Activated CD8-positive, alpha-beta T cell treated with anti-CD3 and anti-CD28 coated beads for 36 hours (primary cell): ENCODE measurements at regions not wholly inside any gene's neighbourhood (a gene's known extent, or its start where the extent isn't known, plus 50 kb on each side); places are given as distances from the start of the nearest gene placed in this dataset.
A peak's percentile ranks its signal among the peaks of the same experiment; 100 is the strongest.
"Not testable (repeated sequence)": the region's sequence is repeated elsewhere in the genome, so short reads cannot be mapped to it uniquely, and the experiment has no call there.

ENCODE experiments used
- ATAC-seq: fragments of 200-7000 bp; cut with Tn5 transposase; one replicate; pipeline ENCODE4 v1.10.0; 2021; ENCODE audit warnings: mild to moderate bottlenecking, moderate library complexity
- CTCF ChIA-PET: fragments of 350-600 bp; sonication (Branson Sonifier 250); formaldehyde crosslinking; loops from one replicate; lab custom pipeline; 2021; ENCODE audit warnings: antibody characterized with exemption; lab: Charles Lee
- POLR2A ChIA-PET: fragments of 350-600 bp; sonication (Branson Sonifier 250); formaldehyde crosslinking; loops from one replicate; lab custom pipeline; 2021; ENCODE audit warnings: antibody characterized with exemption; lab: Charles Lee
- DNase-seq: peaks from one replicate; pipeline ENCODE4 v3.0.0-alpha.2; 2020
- H3K27ac Mint-ChIP-seq: one replicate; pipeline ENCODE4 v1.8.0; 2021; ENCODE audit warnings: mild to moderate bottlenecking, mixed read lengths
- H3K27me3 Mint-ChIP-seq: one replicate; pipeline ENCODE4 v1.8.0; 2021; ENCODE audit warnings: mixed read lengths
- H3K36me3 Mint-ChIP-seq: one replicate; pipeline ENCODE4 v1.8.0; 2021; ENCODE audit warnings: low read depth, mixed read lengths
- H3K4me1 Mint-ChIP-seq: one replicate; pipeline ENCODE4 v1.8.0; 2021; ENCODE audit warnings: low read depth, mixed read lengths
- H3K4me3 Mint-ChIP-seq: one replicate; pipeline ENCODE4 v1.8.0; 2021; ENCODE audit warnings: mild to moderate bottlenecking, moderate library complexity, mixed read lengths
- H3K9me3 Mint-ChIP-seq: one replicate; pipeline ENCODE4 v1.8.0; 2021; ENCODE audit warnings: mixed read lengths
- intact Hi-C: fragments of 100-400 bp; cut with micrococcal nuclease; formaldehyde crosslinking; loops from one replicate; pipeline ENCODE4 v1.10.0; 2022

DNA sequence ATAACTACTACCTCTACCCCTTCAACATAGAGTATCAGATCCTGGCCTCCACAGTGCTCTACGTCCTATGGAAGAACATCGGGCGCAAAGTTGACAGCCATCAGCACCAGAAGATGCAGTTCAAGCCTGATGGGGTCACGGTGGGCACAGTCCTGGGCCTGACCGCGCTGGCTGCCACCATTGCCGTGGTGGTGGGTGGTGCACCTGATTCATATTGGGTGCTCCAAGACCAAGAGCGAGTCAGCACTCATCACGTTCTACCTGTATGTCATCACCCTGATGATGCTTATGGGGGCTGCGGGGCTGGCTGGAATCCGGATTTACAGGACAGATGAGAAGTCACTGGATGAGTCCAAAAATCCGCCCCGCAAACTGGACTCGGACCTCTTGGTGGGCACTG, 846.4 kb downstream of the RPIA start:
- H3K4me3 Mint-ChIP-seq, H3K9me3 Mint-ChIP-seq, H3K27me3 Mint-ChIP-seq, H3K27ac Mint-ChIP-seq, H3K4me1 Mint-ChIP-seq, CTCF ChIA-PET, POLR2A ChIA-PET, H3K36me3 Mint-ChIP-seq, intact Hi-C loops, DNase-seq, ATAC-seq: not testable (repeated sequence)

DNA sequence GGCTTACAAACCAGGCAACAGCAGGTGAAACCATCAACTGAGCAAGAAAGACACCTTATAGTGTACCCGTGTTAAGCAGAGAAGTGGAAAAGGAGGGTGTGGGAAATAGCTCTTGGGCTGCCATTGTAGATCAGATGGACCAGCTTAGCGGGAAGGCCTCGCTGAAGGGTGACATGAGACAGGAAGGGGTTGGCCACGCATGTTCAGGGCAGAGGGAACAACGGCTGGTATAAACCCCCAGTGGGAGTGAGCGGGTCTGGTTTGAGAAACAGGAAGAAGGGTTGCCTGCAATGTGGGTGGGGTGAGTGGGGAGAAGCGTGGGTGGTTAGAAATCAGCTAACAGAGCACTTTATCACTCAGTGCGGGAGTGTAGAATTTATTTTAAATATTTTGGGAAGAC, 852.6 kb downstream of the RPIA start:
- H3K27me3 Mint-ChIP-seq, DNase-seq, H3K4me3 Mint-ChIP-seq, H3K4me1 Mint-ChIP-seq, CTCF ChIA-PET, H3K36me3 Mint-ChIP-seq, intact Hi-C loops, H3K9me3 Mint-ChIP-seq, H3K27ac Mint-ChIP-seq, ATAC-seq, POLR2A ChIA-PET: not testable (repeated sequence)

DNA sequence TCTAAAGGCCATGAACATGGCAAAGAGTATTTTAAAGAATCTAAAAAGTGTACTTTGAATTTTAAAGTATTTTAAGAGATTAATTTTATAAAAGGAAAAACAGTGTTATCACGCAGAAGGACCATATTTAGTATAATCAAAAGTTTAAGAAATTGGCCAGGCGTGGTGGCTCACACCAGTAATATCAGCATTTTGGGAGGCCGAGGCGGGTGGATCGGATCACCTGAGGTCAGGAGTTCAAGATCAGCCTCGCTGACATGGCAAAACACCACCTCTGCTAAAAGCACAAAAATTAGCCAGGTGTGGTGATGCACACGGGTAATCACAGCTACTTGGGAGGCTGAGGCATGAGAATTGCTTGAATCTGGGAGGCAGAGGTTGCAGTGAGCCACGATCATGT, 887.7 kb downstream of the RPIA start:
- H3K27me3 Mint-ChIP-seq, CTCF ChIA-PET, POLR2A ChIA-PET, H3K36me3 Mint-ChIP-seq, intact Hi-C loops, DNase-seq, ATAC-seq, H3K27ac Mint-ChIP-seq, H3K9me3 Mint-ChIP-seq, H3K4me3 Mint-ChIP-seq, H3K4me1 Mint-ChIP-seq: not testable (repeated sequence)

DNA sequence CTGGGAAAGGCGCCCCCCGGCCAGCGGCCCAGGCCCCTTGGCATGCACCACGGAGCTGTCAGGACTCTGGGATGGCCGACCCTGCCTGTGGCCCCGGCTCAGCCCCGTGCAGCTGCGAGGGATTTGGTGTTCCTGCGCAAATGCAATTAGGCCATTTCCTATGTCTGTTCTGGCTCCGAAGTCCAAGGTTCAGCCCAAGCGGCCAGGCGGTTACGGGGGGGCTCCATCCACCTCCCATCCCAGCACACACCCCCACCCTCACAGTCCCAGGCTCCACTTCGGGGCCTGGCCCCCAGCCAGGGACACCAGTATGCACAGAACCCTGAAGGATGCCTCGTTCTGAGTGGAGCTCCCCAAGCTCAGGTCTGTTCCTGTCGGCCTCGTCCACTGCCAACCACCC, 891.3 kb downstream of the RPIA start:
- H3K9me3 Mint-ChIP-seq, CTCF ChIA-PET, H3K36me3 Mint-ChIP-seq, H3K27ac Mint-ChIP-seq, POLR2A ChIA-PET, H3K4me3 Mint-ChIP-seq, ATAC-seq, H3K27me3 Mint-ChIP-seq, intact Hi-C loops, H3K4me1 Mint-ChIP-seq, DNase-seq: not testable (repeated sequence)

DNA sequence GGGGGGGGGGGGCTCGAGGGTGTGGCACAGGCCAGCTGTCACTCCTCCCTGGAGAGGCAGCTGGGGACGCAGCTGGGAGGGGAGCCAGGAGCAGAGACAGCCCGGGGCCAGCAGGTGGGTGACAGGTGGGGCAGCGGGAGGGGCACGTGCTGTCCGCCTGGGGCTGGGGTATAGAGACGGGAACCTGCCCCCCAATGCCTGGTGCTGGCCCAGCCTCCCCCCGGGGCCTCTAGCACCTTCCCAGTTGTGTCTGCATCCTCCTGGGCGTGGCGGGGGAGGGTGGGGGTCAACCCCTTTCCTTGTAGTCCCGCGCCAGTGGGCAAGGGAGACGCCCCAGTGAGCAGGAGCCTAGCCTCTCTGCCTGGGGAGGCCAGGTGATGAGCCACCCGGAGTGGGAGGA, 892.6 kb downstream of the RPIA start:
- CTCF ChIA-PET, H3K36me3 Mint-ChIP-seq, H3K4me1 Mint-ChIP-seq, POLR2A ChIA-PET, ATAC-seq, H3K27me3 Mint-ChIP-seq, DNase-seq, H3K27ac Mint-ChIP-seq, H3K9me3 Mint-ChIP-seq, intact Hi-C loops, H3K4me3 Mint-ChIP-seq: not testable (repeated sequence)

DNA sequence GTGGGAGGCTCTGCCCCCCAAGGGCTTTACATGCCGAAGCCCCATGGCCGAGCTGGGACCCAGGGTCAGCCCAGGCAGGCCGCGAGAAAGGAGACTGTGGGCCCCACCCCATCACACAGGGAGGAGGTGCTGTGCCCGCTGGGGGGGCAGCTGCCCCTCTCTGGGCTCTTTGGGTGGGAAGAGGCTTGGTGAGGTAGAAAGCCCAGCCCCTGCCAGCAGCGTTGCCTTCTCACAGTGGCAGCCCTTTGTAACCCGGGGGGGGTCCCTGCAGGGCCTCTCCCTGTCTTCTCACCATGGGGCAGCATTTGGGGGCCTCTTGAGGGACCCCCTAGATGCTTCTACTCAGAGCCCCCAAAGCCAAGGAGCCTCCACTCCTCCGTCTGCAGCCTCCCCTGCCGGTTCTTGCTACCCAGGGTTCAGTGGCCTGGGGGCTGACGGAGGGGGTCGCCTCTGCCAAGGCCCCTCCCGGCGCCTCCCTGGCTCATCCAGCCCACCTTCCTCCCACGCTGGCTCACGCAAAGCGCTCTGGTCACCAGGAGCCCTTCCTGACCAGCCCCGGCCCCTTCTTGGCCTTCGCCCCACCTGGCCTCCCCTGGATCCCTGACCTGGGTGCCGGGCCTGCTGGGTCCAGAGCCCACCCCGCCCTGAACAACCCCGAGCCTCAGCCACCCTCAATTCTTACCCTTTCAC, 893.5 kb downstream of the RPIA start:
- H3K36me3 Mint-ChIP-seq, H3K27ac Mint-ChIP-seq, DNase-seq, H3K27me3 Mint-ChIP-seq, H3K9me3 Mint-ChIP-seq, POLR2A ChIA-PET, intact Hi-C loops, ATAC-seq, CTCF ChIA-PET, H3K4me1 Mint-ChIP-seq: not testable (repeated sequence)
- H3K4me3 Mint-ChIP-seq = peak overlapping the region; percentile 70

DNA sequence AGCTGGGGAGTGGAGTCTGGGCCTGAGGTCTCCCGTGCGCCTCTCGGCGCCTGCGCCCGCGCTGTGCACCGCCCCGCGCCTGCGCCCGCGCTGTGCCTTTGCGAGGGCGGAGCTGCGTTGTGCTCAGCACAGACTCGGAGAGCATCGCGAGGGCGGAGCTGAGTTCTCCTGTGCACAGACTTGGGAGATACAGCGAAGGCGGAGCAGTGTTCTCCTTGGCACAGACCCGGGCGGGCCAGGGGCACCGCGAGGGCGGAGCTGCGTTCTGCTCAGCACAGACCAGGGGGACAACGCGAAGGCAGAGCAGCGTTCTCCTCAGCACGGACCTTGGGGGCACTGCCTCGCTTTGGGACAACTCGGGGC, 894.1 kb downstream of the RPIA start:
- H3K9me3 Mint-ChIP-seq, CTCF ChIA-PET, POLR2A ChIA-PET, H3K27me3 Mint-ChIP-seq, H3K36me3 Mint-ChIP-seq, H3K4me1 Mint-ChIP-seq, intact Hi-C loops, H3K27ac Mint-ChIP-seq: not testable (repeated sequence)
- ATAC-seq = peak; percentile 99
- peak; percentile 40 for DNase-seq
- H3K4me3 Mint-ChIP-seq = peak overlapping the region; percentile 70

DNA sequence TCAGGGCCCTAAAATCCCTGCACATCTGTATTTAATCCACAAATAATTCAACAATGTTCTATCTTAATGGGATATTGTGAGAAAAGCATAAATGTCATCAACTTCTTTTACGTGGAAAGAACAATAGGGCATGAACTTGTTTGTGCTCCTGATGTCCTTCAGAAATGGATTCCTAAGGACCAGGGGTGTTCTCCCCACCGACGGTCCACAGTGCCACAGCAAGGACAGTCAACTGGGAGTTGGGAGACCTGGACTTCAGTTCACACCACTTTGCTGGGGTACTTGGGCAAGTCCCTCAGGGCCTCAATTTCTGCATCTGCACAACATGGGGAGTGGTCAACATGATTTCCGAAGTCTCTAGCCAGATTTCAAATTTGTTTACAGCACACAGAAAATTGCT, 908.4 kb downstream of the RPIA start:
- CTCF ChIA-PET, intact Hi-C loops, ATAC-seq, POLR2A ChIA-PET, H3K27ac Mint-ChIP-seq, H3K4me3 Mint-ChIP-seq, H3K4me1 Mint-ChIP-seq, H3K9me3 Mint-ChIP-seq, H3K36me3 Mint-ChIP-seq, DNase-seq, H3K27me3 Mint-ChIP-seq: not testable (repeated sequence)

DNA sequence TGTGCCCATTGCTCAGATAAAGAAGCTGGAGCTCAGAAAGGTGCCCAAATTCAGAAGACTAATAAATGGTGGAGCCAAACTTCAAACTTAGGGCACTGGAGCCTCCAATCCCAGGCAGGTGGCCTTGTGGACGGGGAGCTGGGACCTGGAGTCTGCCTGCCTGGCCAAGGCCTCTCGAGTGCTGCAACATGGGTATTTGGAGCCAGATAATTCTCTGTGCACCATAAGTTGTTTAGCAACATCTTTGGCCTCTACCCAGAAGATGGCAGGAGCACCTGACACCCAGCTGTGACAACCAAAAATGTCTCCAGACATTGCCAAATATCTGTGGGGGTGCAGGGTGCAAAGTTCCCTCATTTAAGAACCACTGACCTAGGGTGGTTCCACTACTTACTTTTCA, 915.0 kb downstream of the RPIA start:
- POLR2A ChIA-PET, H3K27ac Mint-ChIP-seq, H3K27me3 Mint-ChIP-seq, H3K9me3 Mint-ChIP-seq, H3K4me1 Mint-ChIP-seq, H3K36me3 Mint-ChIP-seq, DNase-seq, H3K4me3 Mint-ChIP-seq, ATAC-seq, intact Hi-C loops, CTCF ChIA-PET: not testable (repeated sequence)

DNA sequence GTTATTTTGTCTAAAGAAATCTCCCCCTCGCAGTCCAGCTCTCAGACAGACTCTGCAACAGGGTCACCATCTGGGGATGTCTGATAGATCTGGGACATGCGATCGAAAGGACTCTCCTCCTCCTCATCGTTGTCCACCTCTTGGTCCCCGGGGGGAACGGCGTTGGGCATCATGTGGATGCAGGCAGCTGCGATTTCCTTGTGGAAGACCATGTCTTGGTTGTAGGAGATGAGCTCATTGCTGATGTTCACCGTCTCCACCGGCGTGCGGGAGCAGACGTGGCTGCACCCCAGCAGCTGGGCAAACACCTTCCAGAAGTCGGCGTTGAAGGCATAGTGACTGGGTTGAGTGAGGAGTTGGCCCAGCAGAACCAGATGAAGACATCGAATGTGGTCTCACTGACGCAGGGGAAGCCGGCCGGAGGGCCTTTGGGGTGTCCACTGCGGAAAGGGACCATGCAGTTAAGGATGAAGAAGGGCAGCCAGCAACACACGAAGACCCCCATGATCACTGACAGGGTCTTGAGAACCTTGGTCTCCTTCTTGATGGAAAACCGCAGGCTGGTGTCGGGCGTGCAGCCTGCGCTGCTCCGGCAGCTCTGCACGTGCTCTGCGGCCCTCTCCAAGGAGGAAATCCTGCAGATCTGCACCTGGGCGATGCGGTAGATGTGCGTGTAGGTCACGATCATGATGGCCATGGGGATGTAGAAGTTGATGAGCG, 918.9 kb downstream of the RPIA start:
- H3K36me3 Mint-ChIP-seq, intact Hi-C loops, H3K27ac Mint-ChIP-seq, H3K4me1 Mint-ChIP-seq, ATAC-seq, H3K4me3 Mint-ChIP-seq, DNase-seq, CTCF ChIA-PET, POLR2A ChIA-PET, H3K9me3 Mint-ChIP-seq: not testable (repeated sequence)
- H3K27me3 Mint-ChIP-seq = peaks cover 11% of the 10 kb centered on the region

DNA sequence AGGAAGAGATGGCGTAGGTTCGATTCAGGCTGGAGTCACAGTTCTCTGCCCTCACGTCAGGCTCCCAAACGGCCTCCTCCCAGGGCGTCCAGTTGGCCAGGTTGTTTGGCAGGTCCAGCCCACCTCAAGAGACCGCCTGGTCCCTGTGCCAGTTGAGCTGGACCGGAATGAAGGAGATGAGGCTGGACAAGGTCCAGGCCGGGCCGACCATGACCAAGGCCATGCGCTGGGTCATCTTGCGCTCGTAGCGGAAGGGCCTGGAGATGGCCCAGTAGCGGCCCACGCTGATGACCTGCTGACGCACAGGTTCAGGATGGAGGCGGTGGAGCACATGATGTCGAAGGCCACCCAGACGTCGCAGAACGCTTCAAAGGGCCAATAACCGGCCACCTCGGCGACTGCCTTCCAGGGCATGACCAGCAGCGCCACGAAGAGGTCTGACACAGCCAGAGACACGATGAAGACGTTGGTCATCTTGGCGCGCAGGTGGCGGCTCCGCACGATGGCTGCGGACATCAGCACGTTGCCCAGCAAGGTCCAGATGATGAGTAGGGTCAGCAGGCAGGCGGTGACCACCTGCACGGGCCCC, 919.5 kb downstream of the RPIA start:
- H3K4me1 Mint-ChIP-seq, H3K36me3 Mint-ChIP-seq, POLR2A ChIA-PET, H3K27ac Mint-ChIP-seq, intact Hi-C loops, ATAC-seq, DNase-seq, H3K9me3 Mint-ChIP-seq, CTCF ChIA-PET, H3K4me3 Mint-ChIP-seq: not testable (repeated sequence)
- H3K27me3 Mint-ChIP-seq = peaks cover 11% of the 10 kb centered on the region

DNA sequence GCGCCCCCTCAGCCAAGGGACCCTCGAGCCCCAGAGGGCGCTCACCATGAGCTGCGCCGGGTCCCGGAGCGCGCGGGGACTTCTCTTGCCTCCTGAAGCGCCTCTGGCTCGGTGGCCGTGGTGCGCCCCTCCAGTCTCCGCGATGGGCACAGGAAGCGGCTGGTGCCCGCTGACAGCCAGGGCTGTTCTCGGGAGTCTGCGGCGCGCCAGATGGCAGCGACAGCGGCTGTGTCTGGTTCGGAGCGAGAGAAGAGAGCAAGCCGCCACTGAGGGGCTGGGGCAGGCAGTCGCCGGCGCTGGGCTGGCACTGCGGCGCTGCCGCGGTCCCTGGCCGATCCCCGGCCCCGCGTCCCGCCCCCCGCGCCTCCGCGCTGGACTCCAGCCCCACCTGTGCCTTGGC, 920.2 kb downstream of the RPIA start:
- H3K4me1 Mint-ChIP-seq, ATAC-seq, H3K9me3 Mint-ChIP-seq, H3K4me3 Mint-ChIP-seq, CTCF ChIA-PET, H3K27ac Mint-ChIP-seq, H3K36me3 Mint-ChIP-seq, intact Hi-C loops, DNase-seq, POLR2A ChIA-PET: not testable (repeated sequence)
- peaks cover 11% of the 10 kb centered on the region for H3K27me3 Mint-ChIP-seq
